ENCODE measurements at regions not wholly inside any gene's neighbourhood (a gene's known extent, or its start where the extent isn't known, plus 50 kb on each side); places are given as distances from the start of the nearest gene placed in this dataset.
A peak's percentile ranks its signal among the peaks of the same experiment; 100 is the strongest.
"Not testable (repeated sequence)": the region's sequence is repeated elsewhere in the genome, so short reads cannot be mapped to it uniquely, and the experiment has no call there.

- peak; percentile 61 for DNase-seq
Measured at GRCh38 chr20:17872959-17873358, 95.6 kb downstream of the SNX5 start.

GRCh38 chr20:17872434-17872833, 96.2 kb downstream of the SNX5 start:
- no peak for DNase-seq

- DNase-seq: no peak
Measured at GRCh38 chr20:17871886-17872285, 96.7 kb downstream of the SNX5 start.

- DNase-seq: no peak
Measured at GRCh38 chr20:17871181-17871580, 97.4 kb downstream of the SNX5 start.

- DNase-seq: peak; percentile 75
Measured at GRCh38 chr20:17870086-17870740, 98.4 kb downstream of the SNX5 start.

- DNase-seq: no peak
Measured at GRCh38 chr20:17869295-17869994, 99.1 kb downstream of the SNX5 start.

GRCh38 chr20:17868700-17869231, 99.8 kb downstream of the SNX5 start:
- DNase-seq: no peak

GRCh38 chr20:17868151-17868550, 100.4 kb downstream of the SNX5 start:
- no peak for DNase-seq

- DNase-seq: no peak
Measured at GRCh38 chr20:17867131-17867925, 101.3 kb downstream of the SNX5 start.

GRCh38 chr20:17866234-17867001, 102.2 kb downstream of the SNX5 start:
- no peak for DNase-seq

- DNase-seq: peak; percentile 69
Measured at GRCh38 chr20:17863577-17864292, 104.9 kb downstream of the SNX5 start.

- no peak for DNase-seq
Measured at GRCh38 chr20:17863209-17863576, 105.4 kb downstream of the SNX5 start.

- no peak for DNase-seq
Measured at GRCh38 chr20:17862171-17862570, 106.4 kb downstream of the SNX5 start.

GRCh38 chr20:17861620-17862019, 107.0 kb downstream of the SNX5 start:
- DNase-seq: not testable (repeated sequence)

GRCh38 chr20:17860301-17861197, 108.0 kb downstream of the SNX5 start:
- DNase-seq: no peak

- no peak for DNase-seq
Measured at GRCh38 chr20:17859616-17860232, 108.9 kb downstream of the SNX5 start.

- no peak for DNase-seq
Measured at GRCh38 chr20:17859002-17859615, 109.5 kb downstream of the SNX5 start.

- DNase-seq: no peak
Measured at GRCh38 chr20:17858450-17859001, 110.1 kb downstream of the SNX5 start.

- DNase-seq: no peak
Measured at GRCh38 chr20:17857639-17858449, 110.8 kb downstream of the SNX5 start.
